WTC11 (cell line): ENCODE measurements at regions not wholly inside any gene's neighbourhood (a gene's known extent, or its start where the extent isn't known, plus 50 kb on each side); places are given as distances from the start of the nearest gene placed in this dataset.

Experiments used
- ATAC-seq: fragments of 200-7000 bp; cut with Tn5 transposase; 2 replicates; pipeline ENCODE4 v1.10.0; 2021; ENCODE audit warnings: mild to moderate bottlenecking, moderate library complexity
- CTCF ChIA-PET: fragments of 300-600 bp; sonication (Branson Sonifier 250); formaldehyde crosslinking; loops from one replicate; lab custom pipeline; 2021; ENCODE audit warnings: antibody characterized with exemption; lab: Charles Lee
- POLR2A ChIA-PET: fragments of 350-600 bp; sonication (Branson Sonifier 250); formaldehyde crosslinking; loops from one replicate; lab custom pipeline; 2021; ENCODE audit warnings: antibody characterized with exemption; lab: Charles Lee
- DNase-seq: peaks from one replicate; pipeline ENCODE4 v3.0.0; 2021; ENCODE audit warnings: low spot score
- H3K27ac Mint-ChIP-seq: 2 replicates; pipeline ENCODE4 v1.8.0; 2021; ENCODE audit warnings: mixed read lengths
- H3K27me3 Mint-ChIP-seq: 2 replicates; pipeline ENCODE4 v1.8.0; 2021; ENCODE audit warnings: low read depth, mild to moderate bottlenecking, moderate library complexity, mixed read lengths
- H3K36me3 Mint-ChIP-seq: 2 replicates; pipeline ENCODE4 v1.8.0; 2021; ENCODE audit warnings: mixed read lengths
- H3K4me1 Mint-ChIP-seq: 2 replicates; pipeline ENCODE4 v1.8.0; 2022; ENCODE audit warnings: mixed read lengths
- H3K4me3 Mint-ChIP-seq: 2 replicates; pipeline ENCODE4 v1.8.0; 2021; ENCODE audit warnings: mild to moderate bottlenecking, moderate library complexity, mixed read lengths
- H3K9me3 Mint-ChIP-seq: 2 replicates; pipeline ENCODE4 v1.8.0; 2021; ENCODE audit warnings: mixed read lengths
- ATF1 ChIP-seq: sonication (generic); formaldehyde crosslinking; IDR thresholded peaks from 2 replicates; pipeline ENCODE4 v1.8.1; 2023; ENCODE audit warnings: mild to moderate bottlenecking, moderate library complexity, missing genetic modification reagents
- CBFB ChIP-seq: sonication (generic); formaldehyde crosslinking; IDR thresholded peaks from 2 replicates; pipeline ENCODE4 v1.8.1; 2022; ENCODE audit warnings: mild to moderate bottlenecking, low read depth, missing genetic modification reagents
- CREM ChIP-seq: sonication (generic); formaldehyde crosslinking; IDR thresholded peaks from 2 replicates; pipeline ENCODE4 v1.8.1; 2022; ENCODE audit warnings: mild to moderate bottlenecking, missing genetic modification reagents, moderate library complexity
- EMX1 ChIP-seq: fragments of 250-450 bp; sonication (Bioruptor Pico); IDR thresholded peaks from 2 replicates; pipeline ENCODE4 v1.8.0; 2021; ENCODE audit warnings: mild to moderate bottlenecking
- GRHL2 ChIP-seq: fragments of 250-450 bp; sonication (Bioruptor Pico); IDR thresholded peaks from 2 replicates; pipeline ENCODE4 v1.8.0; 2022; ENCODE audit warnings: mild to moderate bottlenecking, moderate library complexity; ENCODE audit not compliant: insufficient replicate concordance, severe bottlenecking
- MYBL2 ChIP-seq: sonication (generic); formaldehyde crosslinking; IDR thresholded peaks from 2 replicates; pipeline ENCODE4 v1.8.1; 2023; ENCODE audit warnings: mild to moderate bottlenecking, moderate library complexity, missing genetic modification reagents
- NFE2L1 ChIP-seq: sonication (generic); formaldehyde crosslinking; IDR thresholded peaks from 2 replicates; pipeline ENCODE4 v1.8.1; 2023; ENCODE audit warnings: missing genetic modification reagents
- SP1 ChIP-seq: sonication (generic); formaldehyde crosslinking; conservative IDR thresholded peaks from 2 replicates; pipeline ENCODE4 v1.8.1; 2022; ENCODE audit warnings: missing genetic modification reagents
- TCF7 ChIP-seq: sonication (generic); formaldehyde crosslinking; IDR thresholded peaks from 2 replicates; pipeline ENCODE4 v1.8.0; 2022; ENCODE audit warnings: mild to moderate bottlenecking, low read depth, missing genetic modification reagents, moderate library complexity
- ZBTB21 ChIP-seq: sonication (generic); formaldehyde crosslinking; IDR thresholded peaks from 2 replicates; pipeline ENCODE4 v1.8.1; 2023; ENCODE audit warnings: mild to moderate bottlenecking, missing genetic modification reagents, borderline replicate concordance
- ZNF121 ChIP-seq: sonication (generic); formaldehyde crosslinking; IDR thresholded peaks from 2 replicates; pipeline ENCODE4 v1.8.0; 2023; ENCODE audit warnings: missing genetic modification reagents
- ZNF138 ChIP-seq: sonication (generic); formaldehyde crosslinking; conservative IDR thresholded peaks from 2 replicates; pipeline ENCODE4 v1.8.1; 2022; ENCODE audit warnings: mild to moderate bottlenecking, moderate library complexity, missing genetic modification reagents
- ZNF219 ChIP-seq: sonication (generic); formaldehyde crosslinking; IDR thresholded peaks from 2 replicates; pipeline ENCODE4 v1.8.0; 2023; ENCODE audit warnings: missing genetic modification reagents, mild to moderate bottlenecking, borderline replicate concordance
- ZNF671 ChIP-seq: fragments of 250-450 bp; sonication (Bioruptor Pico); IDR thresholded peaks from 2 replicates; pipeline ENCODE4 v1.8.0; 2021; ENCODE audit warnings: mild to moderate bottlenecking
- TF ChIP-seq, protein P1 (sequence below): sonication (generic); formaldehyde crosslinking; IDR thresholded peaks from 2 replicates; pipeline ENCODE4 v1.8.1; 2023; ENCODE audit warnings: mild to moderate bottlenecking, missing genetic modification reagents, moderate library complexity
- TF ChIP-seq, protein P2 (sequence below): fragments of 250-450 bp; sonication (Bioruptor Pico); IDR thresholded peaks from 2 replicates; pipeline ENCODE4 v1.9.0; 2021; ENCODE audit warnings: mild to moderate bottlenecking
- TF ChIP-seq, protein P3 (sequence below): fragments of 250-450 bp; sonication (Bioruptor Pico); IDR thresholded peaks from 2 replicates; pipeline ENCODE4 v1.9.0; 2021; ENCODE audit warnings: mild to moderate bottlenecking
- TF ChIP-seq, protein P4 (sequence below): sonication (generic); formaldehyde crosslinking; IDR thresholded peaks from 2 replicates; pipeline ENCODE4 v1.8.1; 2022; ENCODE audit warnings: mild to moderate bottlenecking, moderate library complexity, missing genetic modification reagents
- TF ChIP-seq, protein P5 (sequence below): sonication (generic); formaldehyde crosslinking; IDR thresholded peaks from 2 replicates; pipeline ENCODE4 v1.8.1; 2023; ENCODE audit warnings: mild to moderate bottlenecking, moderate library complexity, missing genetic modification reagents
- TF ChIP-seq, protein P6 (sequence below): fragments of 250-450 bp; sonication (Bioruptor Pico); conservative IDR thresholded peaks from 2 replicates; pipeline ENCODE4 v1.9.0; 2021; ENCODE audit warnings: mild to moderate bottlenecking

DNA sequence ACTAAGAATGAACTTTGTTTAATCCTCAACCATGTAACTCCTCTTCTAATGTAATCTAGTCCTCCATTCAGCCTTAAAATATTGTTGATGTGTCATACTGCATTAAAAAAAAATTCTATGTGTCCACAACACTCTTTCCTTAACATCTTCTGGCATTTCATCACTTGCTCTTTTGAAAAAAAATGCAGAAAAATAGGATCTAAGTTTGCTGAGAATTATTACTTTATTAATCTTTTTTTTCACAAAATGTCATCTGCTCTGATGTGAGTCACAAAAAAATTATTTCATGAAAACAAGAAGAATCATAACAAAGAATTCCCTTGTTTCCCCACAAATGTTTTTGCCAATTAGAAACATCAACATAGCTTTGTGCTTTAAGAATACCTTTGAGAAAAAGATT lies 410.1 kb upstream of the MGAT4C start:
- no peak for DNase-seq
- no peak overlapping the region for H3K4me3 Mint-ChIP-seq
- H3K36me3 Mint-ChIP-seq: no peaks in the 10 kb centered on the region
- H3K27ac Mint-ChIP-seq: no peak overlapping the region
- ChIA-PET POLR2A (no interaction called here), CTCF (no interaction called here)
- H3K9me3 Mint-ChIP-seq: peaks cover 5% of the 10 kb centered on the region; the same call in 1 of the 2 replicates
- TF ChIP-seq CBFB (CRISPR knock-in tag) (no peak), TCF7 (CRISPR knock-in tag) (no peak), GRHL2 (no peak), ZNF121 (no peak), SP1 (CRISPR knock-in tag) (no peak), ZNF671 (CRISPR knock-in tag) (no peak), ATF1 (no peak), ZBTB21 (no peak), ZNF138 (CRISPR knock-in tag) (no peak)
- TF ChIP-seq, protein P1, sequence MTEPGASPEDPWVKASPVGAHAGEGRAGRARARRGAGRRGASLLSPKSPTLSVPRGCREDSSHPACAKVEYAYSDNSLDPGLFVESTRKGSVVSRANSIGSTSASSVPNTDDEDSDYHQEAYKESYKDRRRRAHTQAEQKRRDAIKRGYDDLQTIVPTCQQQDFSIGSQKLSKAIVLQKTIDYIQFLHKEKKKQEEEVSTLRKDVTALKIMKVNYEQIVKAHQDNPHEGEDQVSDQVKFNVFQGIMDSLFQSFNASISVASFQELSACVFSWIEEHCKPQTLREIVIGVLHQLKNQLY: no peak
- H3K27me3 Mint-ChIP-seq: no peaks in the 10 kb centered on the region
- H3K4me1 Mint-ChIP-seq: no peaks in the 10 kb centered on the region
- no peak for ATAC-seq

DNA sequence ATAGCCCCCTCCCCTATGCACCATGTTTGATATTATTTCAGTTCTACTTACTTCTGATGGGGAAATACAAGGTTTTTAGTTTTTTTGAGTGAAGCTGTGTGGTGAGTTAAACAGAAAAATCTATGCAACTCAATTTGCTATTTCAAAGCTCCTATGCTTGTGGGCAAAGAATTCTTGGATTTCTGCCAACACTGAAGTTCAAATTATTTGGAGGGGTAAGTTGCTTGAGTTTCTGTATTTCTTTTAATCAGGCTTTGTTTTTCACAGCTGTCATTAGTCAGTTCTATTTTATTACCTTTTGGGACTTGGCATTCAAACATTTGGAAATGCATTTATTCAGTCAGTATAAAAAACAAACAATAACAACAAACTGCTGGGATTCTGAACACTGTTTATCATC lies 407.5 kb upstream of the MGAT4C start:
- ATAC-seq: no peak
- ChIA-PET POLR2A (no interaction called here), CTCF (no interaction called here)
- Mint-ChIP-seq H3K27me3 (no peaks in the 10 kb centered on the region), H3K9me3 (no peaks in the 10 kb centered on the region), H3K4me1 (no peaks in the 10 kb centered on the region), H3K36me3 (no peaks in the 10 kb centered on the region), H3K4me3 (no peak overlapping the region), H3K27ac (no peak overlapping the region)
- TF ChIP-seq, protein P2, sequence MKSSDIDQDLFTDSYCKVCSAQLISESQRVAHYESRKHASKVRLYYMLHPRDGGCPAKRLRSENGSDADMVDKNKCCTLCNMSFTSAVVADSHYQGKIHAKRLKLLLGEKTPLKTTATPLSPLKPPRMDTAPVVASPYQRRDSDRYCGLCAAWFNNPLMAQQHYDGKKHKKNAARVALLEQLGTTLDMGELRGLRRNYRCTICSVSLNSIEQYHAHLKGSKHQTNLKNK: no peak
- TF ChIP-seq ZNF138 (CRISPR knock-in tag): no peak
- TF ChIP-seq, protein P3, sequence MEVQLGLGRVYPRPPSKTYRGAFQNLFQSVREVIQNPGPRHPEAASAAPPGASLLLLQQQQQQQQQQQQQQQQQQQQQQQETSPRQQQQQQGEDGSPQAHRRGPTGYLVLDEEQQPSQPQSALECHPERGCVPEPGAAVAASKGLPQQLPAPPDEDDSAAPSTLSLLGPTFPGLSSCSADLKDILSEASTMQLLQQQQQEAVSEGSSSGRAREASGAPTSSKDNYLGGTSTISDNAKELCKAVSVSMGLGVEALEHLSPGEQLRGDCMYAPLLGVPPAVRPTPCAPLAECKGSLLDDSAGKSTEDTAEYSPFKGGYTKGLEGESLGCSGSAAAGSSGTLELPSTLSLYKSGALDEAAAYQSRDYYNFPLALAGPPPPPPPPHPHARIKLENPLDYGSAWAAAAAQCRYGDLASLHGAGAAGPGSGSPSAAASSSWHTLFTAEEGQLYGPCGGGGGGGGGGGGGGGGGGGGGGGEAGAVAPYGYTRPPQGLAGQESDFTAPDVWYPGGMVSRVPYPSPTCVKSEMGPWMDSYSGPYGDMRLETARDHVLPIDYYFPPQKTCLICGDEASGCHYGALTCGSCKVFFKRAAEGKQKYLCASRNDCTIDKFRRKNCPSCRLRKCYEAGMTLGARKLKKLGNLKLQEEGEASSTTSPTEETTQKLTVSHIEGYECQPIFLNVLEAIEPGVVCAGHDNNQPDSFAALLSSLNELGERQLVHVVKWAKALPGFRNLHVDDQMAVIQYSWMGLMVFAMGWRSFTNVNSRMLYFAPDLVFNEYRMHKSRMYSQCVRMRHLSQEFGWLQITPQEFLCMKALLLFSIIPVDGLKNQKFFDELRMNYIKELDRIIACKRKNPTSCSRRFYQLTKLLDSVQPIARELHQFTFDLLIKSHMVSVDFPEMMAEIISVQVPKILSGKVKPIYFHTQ (CRISPR knock-in tag): no peak
- TF ChIP-seq, protein P4, sequence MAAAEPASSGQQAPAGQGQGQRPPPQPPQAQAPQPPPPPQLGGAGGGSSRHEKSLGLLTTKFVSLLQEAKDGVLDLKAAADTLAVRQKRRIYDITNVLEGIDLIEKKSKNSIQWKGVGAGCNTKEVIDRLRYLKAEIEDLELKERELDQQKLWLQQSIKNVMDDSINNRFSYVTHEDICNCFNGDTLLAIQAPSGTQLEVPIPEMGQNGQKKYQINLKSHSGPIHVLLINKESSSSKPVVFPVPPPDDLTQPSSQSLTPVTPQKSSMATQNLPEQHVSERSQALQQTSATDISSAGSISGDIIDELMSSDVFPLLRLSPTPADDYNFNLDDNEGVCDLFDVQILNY (CRISPR knock-in tag): no peak
- TF ChIP-seq ZNF219 (CRISPR knock-in tag): no peak
- TF ChIP-seq EMX1 (CRISPR knock-in tag): no peak
- TF ChIP-seq ATF1: no peak
- TF ChIP-seq NFE2L1 (CRISPR knock-in tag): no peak
- TF ChIP-seq CREM (CRISPR knock-in tag): no peak
- TF ChIP-seq TCF7 (CRISPR knock-in tag): no peak
- TF ChIP-seq, protein P5, sequence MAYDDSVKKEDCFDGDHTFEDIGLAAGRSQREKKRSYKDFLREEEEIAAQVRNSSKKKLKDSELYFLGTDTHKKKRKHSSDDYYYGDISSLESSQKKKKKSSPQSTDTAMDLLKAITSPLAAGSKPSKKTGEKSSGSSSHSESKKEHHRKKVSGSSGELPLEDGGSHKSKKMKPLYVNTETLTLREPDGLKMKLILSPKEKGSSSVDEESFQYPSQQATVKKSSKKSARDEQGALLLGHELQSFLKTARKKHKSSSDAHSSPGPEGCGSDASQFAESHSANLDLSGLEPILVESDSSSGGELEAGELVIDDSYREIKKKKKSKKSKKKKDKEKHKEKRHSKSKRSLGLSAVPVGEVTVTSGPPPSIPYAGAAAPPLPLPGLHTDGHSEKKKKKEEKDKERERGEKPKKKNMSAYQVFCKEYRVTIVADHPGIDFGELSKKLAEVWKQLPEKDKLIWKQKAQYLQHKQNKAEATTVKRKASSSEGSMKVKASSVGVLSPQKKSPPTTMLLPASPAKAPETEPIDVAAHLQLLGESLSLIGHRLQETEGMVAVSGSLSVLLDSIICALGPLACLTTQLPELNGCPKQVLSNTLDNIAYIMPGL (CRISPR knock-in tag): no peak
- TF ChIP-seq, protein P6, sequence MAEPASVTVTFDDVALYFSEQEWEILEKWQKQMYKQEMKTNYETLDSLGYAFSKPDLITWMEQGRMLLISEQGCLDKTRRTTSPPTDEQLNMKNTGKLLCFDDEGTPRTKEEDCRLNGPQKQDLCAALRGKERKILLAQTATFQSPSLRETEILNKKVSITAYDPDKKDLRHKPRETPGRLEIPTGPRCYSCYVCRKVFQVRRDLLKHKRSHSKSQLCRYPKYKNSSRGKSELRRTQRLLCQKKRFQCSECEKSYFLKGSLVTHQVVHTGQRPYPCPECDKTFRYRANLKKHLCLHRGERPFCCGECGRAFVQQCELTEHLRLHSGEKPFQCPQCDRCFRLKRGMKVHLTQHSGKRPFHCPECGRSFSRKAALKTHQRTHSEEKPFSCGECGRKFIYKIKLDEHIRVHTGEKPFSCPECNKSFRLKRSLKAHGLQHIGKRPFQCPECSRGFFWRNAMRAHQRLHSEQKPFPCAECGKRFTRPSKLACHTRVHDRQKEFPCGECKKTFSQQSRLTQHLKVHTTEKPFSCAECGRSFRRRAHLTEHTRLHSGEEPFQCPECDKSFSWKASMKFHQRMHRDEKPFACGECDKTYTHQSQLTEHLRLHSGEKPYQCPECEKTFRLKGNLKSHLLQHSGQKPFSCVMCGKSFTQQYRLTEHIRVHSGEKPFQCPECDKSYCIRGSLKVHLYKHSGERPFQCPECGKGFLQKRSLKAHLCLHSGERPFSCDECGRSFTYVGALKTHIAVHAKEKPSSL: no peak
- TF ChIP-seq MYBL2: no peak
- DNase-seq: no peak
